Testis (tissue), 2 donors: ENCODE measurements at regions not wholly inside any gene's neighbourhood (a gene's known extent, or its start where the extent isn't known, plus 50 kb on each side); places are given as distances from the start of the nearest gene placed in this dataset.

ENCODE experiments used
- DNase-seq: peaks from one replicate; pipeline ENCODE4 v3.0.0-alpha.2; 2019
- H3K27ac ChIP-seq, 2 donors: fragments of 200-600 bp; sonication (generic); one replicate each; pipeline ENCODE4 v1.5.1; 2019
- H3K27me3 ChIP-seq: fragments of 200-600 bp; sonication (generic); one replicate; pipeline ENCODE4 v1.5.1; 2019
- H3K36me3 ChIP-seq: fragments of 200-600 bp; sonication (generic); one replicate; pipeline ENCODE4 v1.5.1; 2017; ENCODE audit warnings: low read depth; ENCODE audit errors: missing control alignments
- H3K4me1 ChIP-seq: fragments of 200-600 bp; sonication (generic); one replicate; pipeline ENCODE4 v1.5.1; 2019
- H3K4me3 ChIP-seq, 2 donors: fragments of 200-600 bp; sonication (generic); one replicate each; pipeline ENCODE4 v1.5.1; 2017 to 2019
- H3K9me3 ChIP-seq: fragments of 200-600 bp; sonication (generic); one replicate; pipeline ENCODE4 v1.5.1; 2017
- POLR2A ChIP-seq: fragments of 450-650 bp; IDR thresholded peaks from one replicate; pipeline ENCODE4 v1.6.1; 2017; ENCODE audit warnings: antibody characterized with exemption, mild to moderate bottlenecking, moderate library complexity
- WGBS, 2 donors: methylation state at CpG; one replicate each; pipeline ENCODE4 v1.1.5; 2018; 5-methylcytosine and 5-hydroxymethylcytosine counted together
- intact Hi-C: fragments of 100-400 bp; cut with DNase I; formaldehyde crosslinking; loops from one replicate; pipeline ENCODE4 v1.15.1; 2023; ENCODE audit warnings: low total_unique reads
- TF ChIP-seq, protein P1 (sequence below), 3 experiments: fragments of 450-650 bp in 2 of 3; fragments of 200-600 bp in 1 of 3; sonication (generic) in 1 of 3; IDR thresholded peaks; one replicate each; pipeline ENCODE4 v1.5.1; 2016 to 2019; ENCODE audit warnings: antibody characterized with exemption in 3 of 3, mild to moderate bottlenecking in 2 of 3, moderate library complexity in 1 of 3

DNA sequence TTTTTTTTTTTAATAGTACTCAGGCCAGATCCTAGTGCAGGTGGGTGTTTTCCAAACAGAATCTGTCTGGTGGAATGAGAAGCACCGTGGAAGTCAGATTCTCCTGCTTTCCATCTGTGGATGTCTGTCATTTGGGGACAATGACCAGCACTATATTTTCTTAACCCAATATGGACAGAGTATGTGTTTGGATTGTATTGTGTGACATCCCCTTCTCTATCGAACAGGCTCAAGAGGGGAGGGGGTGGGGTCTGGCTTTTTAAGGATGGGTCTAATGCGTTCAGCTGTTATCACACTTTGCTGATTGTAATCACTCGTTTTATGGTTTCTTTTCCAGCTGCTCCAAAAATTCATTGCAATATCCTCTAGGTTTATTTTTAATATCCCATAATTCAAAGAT lies 197.5 kb upstream of the CEP162 start:
- Histone ChIP-seq H3K36me3 (no peaks in the 10 kb centered on the region), H3K4me3 (no peak overlapping the region), H3K9me3 (no peaks in the 10 kb centered on the region), H3K4me1 (no peaks in the 10 kb centered on the region), H3K27me3 (no peaks in the 10 kb centered on the region), H3K27ac (no peak overlapping the region)
- intact Hi-C loops = no loop called here
- WGBS, 2 donors = 34 to 42% methylated on average over 4 of the region's 4 CpGs
- DNase-seq = no peak
- no peak for TF ChIP-seq POLR2A
- TF ChIP-seq, protein P1, sequence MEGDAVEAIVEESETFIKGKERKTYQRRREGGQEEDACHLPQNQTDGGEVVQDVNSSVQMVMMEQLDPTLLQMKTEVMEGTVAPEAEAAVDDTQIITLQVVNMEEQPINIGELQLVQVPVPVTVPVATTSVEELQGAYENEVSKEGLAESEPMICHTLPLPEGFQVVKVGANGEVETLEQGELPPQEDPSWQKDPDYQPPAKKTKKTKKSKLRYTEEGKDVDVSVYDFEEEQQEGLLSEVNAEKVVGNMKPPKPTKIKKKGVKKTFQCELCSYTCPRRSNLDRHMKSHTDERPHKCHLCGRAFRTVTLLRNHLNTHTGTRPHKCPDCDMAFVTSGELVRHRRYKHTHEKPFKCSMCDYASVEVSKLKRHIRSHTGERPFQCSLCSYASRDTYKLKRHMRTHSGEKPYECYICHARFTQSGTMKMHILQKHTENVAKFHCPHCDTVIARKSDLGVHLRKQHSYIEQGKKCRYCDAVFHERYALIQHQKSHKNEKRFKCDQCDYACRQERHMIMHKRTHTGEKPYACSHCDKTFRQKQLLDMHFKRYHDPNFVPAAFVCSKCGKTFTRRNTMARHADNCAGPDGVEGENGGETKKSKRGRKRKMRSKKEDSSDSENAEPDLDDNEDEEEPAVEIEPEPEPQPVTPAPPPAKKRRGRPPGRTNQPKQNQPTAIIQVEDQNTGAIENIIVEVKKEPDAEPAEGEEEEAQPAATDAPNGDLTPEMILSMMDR (IDR thresholded peaks at IDR 0.05) = no peak

DNA sequence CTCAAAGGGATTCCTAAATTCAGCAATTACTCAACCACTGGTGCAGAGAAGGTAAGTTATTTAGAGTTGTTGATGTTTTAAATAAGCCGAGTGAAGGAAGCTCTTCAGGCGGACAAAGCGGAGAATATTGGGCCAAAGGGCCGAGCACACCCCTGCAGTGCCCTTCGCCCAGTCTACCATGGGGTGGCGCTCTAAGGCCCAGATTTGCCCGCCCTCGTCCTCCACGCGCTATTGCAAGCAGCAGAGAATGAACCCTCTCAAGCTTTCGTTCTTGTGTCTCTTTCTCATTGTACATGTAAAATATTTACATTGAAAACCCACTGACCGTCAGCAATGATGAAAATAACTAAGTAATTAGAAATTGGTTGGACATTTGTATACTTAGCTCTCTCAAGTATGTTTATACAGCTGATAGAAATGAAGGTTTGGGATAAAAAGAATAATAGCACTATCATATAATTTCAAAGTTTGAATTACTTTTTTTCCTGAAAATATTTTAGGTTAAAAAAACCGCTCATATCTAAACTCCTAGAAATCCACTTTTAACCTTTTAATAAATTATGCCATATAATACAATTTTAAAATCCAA lies 195.0 kb upstream of the CEP162 start:
- H3K9me3 ChIP-seq = no peaks in the 10 kb centered on the region
- H3K27ac ChIP-seq = no peak overlapping the region
- DNase-seq = peak; percentile 75
- intact Hi-C loops = no loop called here
- 8 to 14% methylated on average over 13 of the region's 13 CpGs for WGBS, 2 donors
- H3K36me3 ChIP-seq = no peaks in the 10 kb centered on the region
- H3K4me1 ChIP-seq = no peaks in the 10 kb centered on the region
- H3K4me3 ChIP-seq = no peak overlapping the region
- TF ChIP-seq POLR2A = no peak
- TF ChIP-seq, protein P1 (IDR thresholded peaks at IDR 0.05) = peak; percentile 43 to 71 (median 62)
- H3K27me3 ChIP-seq = no peaks in the 10 kb centered on the region

DNA sequence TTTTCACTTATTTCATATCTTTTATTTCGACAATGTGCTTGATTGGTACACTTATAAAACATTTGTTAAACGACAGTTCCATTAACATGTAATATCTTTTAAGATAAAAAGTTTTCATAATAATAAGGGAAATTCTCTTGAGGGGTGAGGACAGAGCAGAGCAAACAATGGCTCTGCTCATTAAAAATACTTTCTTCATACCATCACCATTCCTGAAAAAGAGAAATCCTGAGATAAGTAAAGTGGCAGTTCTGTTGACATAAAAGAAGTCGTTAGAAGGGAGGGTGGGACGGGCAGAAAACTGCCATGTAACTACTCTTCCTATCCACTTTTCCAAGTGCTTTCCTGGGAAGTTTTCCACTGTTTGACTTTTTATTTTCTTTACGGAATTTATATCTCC lies 193.6 kb upstream of the CEP162 start:
- H3K4me3 ChIP-seq = no peak overlapping the region
- H3K36me3 ChIP-seq = no peaks in the 10 kb centered on the region
- no peaks in the 10 kb centered on the region for H3K27me3 ChIP-seq
- H3K27ac ChIP-seq = no peak overlapping the region
- no peaks in the 10 kb centered on the region for H3K9me3 ChIP-seq
- intact Hi-C loops = no loop called here
- DNase-seq = no peak
- no peaks in the 10 kb centered on the region for H3K4me1 ChIP-seq
- no peak for TF ChIP-seq POLR2A
- TF ChIP-seq, protein P1 (IDR thresholded peaks at IDR 0.05) = no peak
- 48 to 53% methylated on average over 5 of the region's 5 CpGs for WGBS, 2 donors

DNA sequence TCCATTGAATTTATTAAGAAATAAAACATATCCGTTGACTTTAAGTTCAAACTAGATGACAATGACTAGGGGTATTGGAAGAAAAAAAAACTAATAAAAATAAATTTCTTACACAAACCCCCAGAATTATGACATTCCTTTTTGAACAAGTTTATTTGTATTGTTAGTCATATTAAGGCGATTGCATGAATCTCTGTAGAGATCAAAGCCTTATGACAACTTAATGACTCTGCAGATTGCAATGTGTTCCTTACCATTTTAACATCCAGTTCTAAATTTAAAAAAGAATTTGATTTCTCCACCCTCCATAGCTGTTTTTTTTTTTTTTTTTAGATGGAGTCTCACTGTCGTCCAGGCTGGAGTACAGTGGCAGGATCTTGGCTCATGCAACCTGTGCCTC lies 189.8 kb upstream of the CEP162 start:
- WGBS, 2 donors = 64 to 82% methylated on average over 3 of the region's 3 CpGs
- intact Hi-C loops = no loop called here
- no peak for TF ChIP-seq POLR2A
- TF ChIP-seq, protein P1 (IDR thresholded peaks at IDR 0.05) = no peak
- no peak overlapping the region for H3K4me3 ChIP-seq
- no peak overlapping the region for H3K27ac ChIP-seq
- H3K36me3 ChIP-seq = no peaks in the 10 kb centered on the region
- DNase-seq = no peak
- no peaks in the 10 kb centered on the region for H3K4me1 ChIP-seq
- no peaks in the 10 kb centered on the region for H3K27me3 ChIP-seq
- no peaks in the 10 kb centered on the region for H3K9me3 ChIP-seq

DNA sequence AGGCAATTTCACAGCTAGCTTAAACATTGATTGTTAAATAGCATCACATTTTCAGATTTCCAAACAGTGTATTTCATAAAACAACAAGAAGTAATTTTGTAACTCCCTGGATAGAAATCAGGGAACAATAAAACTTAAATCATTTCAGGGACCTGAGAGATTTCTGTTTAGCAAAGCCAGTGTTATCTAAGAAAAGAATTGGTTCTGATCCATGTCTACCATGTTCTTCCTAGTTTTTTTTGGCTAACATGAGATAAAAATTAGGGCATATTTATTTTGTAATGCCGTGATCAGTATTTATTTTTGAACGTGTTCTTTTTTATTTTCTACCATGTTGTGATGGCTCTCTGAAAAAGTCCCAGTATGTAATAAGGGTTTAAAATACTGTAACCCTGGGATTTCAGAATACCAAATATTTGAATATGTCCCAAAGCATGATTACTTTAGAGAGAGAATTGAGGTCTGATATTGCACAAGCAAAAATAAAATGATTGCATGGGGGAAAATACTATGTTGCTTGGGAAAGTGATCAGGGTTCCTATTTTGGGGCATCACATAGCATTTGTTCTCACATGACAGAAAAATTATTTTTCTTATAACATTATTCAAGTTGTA lies 188.7 kb upstream of the CEP162 start:
- Histone ChIP-seq H3K9me3 (no peaks in the 10 kb centered on the region), H3K4me1 (no peaks in the 10 kb centered on the region), H3K27ac (no peak overlapping the region), H3K4me3 (no peak overlapping the region), H3K27me3 (no peaks in the 10 kb centered on the region), H3K36me3 (no peaks in the 10 kb centered on the region)
- TF ChIP-seq, protein P1 (IDR thresholded peaks at IDR 0.05) = no peak
- TF ChIP-seq POLR2A = no peak
- intact Hi-C loops = no loop called here
- no peak for DNase-seq
- 69 to 88% methylated on average over 2 of the region's 2 CpGs for WGBS, 2 donors
